Neural cell (in vitro differentiated cells): ENCODE measurements at regions not wholly inside any gene's neighbourhood (a gene's known extent, or its start where the extent isn't known, plus 50 kb on each side); places are given as distances from the start of the nearest gene placed in this dataset.

Experiments used
- H2AFZ ChIP-seq: fragments of 200-600, 300-800 bp; sonication (generic), shearing (Covaris generic); 2 replicates; pipeline ENCODE4 v1.6.0; 2014; ENCODE audit warnings: low read depth, mild to moderate bottlenecking, antibody characterized with exemption, low read length, moderate library complexity
- H3F3A ChIP-seq: fragments of 200-600 bp; shearing (Covaris generic); 2 replicates; pipeline ENCODE4 v1.6.1; 2016; ENCODE audit warnings: mild to moderate bottlenecking, moderate library complexity, mixed read lengths, antibody characterized with exemption, low read length; ENCODE audit not compliant: insufficient read depth, poor library complexity, severe bottlenecking
- H3K27ac ChIP-seq: fragments of 200-600, 300-800 bp; sonication (generic), shearing (Covaris generic); 2 replicates; pipeline ENCODE4 v1.5.1; 2014; ENCODE audit warnings: mild to moderate bottlenecking, low read length, moderate library complexity
- H3K27me3 ChIP-seq: fragments of 300-800, 200-600 bp; sonication (generic), shearing (Covaris generic); 2 replicates; pipeline ENCODE4 v1.6.0; 2014; ENCODE audit warnings: mild to moderate bottlenecking, low read depth, low read length, moderate library complexity; ENCODE audit not compliant: insufficient read depth
- H3K36me3 ChIP-seq: fragments of 300-800, 200-600 bp; sonication (generic), shearing (Covaris generic); 2 replicates; pipeline ENCODE4 v1.5.1; 2014; ENCODE audit warnings: mild to moderate bottlenecking, antibody characterized with exemption, low read length, moderate library complexity; ENCODE audit not compliant: insufficient read depth
- H3K4me2 ChIP-seq: fragments of 300-800, 200-600 bp; sonication (generic), shearing (Covaris generic); 2 replicates; pipeline ENCODE4 v1.6.0; 2014; ENCODE audit warnings: mild to moderate bottlenecking, low read length
- H3K4me3 ChIP-seq: fragments of 300-800, 200-600 bp; sonication (generic), shearing (Covaris generic); 2 replicates; pipeline ENCODE4 v1.5.1; 2014; ENCODE audit warnings: mild to moderate bottlenecking, low read length, moderate library complexity
- H3K79me2 ChIP-seq: fragments of 200-600 bp; shearing (Covaris generic); replicated peaks from 2 replicates; pipeline ENCODE4 v1.6.0; 2014; ENCODE audit warnings: mild to moderate bottlenecking, low read length, moderate library complexity; ENCODE audit not compliant: insufficient read depth
- H3K9ac ChIP-seq: fragments of 300-800, 200-600 bp; sonication (generic), shearing (Covaris generic); 2 replicates; pipeline ENCODE4 v1.6.1; 2016; ENCODE audit warnings: mild to moderate bottlenecking, low read length, mixed read lengths
- H3K9me2 ChIP-seq: fragments of 200-600 bp; shearing (Covaris generic); 2 replicates; pipeline ENCODE4 v1.6.1; 2016; ENCODE audit warnings: mild to moderate bottlenecking, low read length, mixed read lengths; ENCODE audit not compliant: insufficient read depth
- H3K9me3 ChIP-seq: fragments of 200-600, 300-800 bp; sonication (generic), shearing (Covaris generic); 2 replicates; pipeline ENCODE4 v1.6.1; 2016; ENCODE audit warnings: mild to moderate bottlenecking, mixed run types, low read length, moderate library complexity, mixed read lengths
- H4K20me1 ChIP-seq: fragments of 200-600 bp; shearing (Covaris generic); 2 replicates; pipeline ENCODE4 v1.6.1; 2016; ENCODE audit warnings: mild to moderate bottlenecking, mixed run types; ENCODE audit not compliant: insufficient read depth
- EP300 ChIP-seq: fragments of 450-650 bp; conservative IDR thresholded peaks from 2 replicates; pipeline ENCODE4 v1.6.1; 2014; ENCODE audit warnings: antibody characterized with exemption, mild to moderate bottlenecking, moderate library complexity; ENCODE audit not compliant: poor library complexity, severe bottlenecking
- EZH2 ChIP-seq: fragments of 200-600, 300-800 bp; shearing (Covaris generic), sonication (generic); IDR thresholded peaks from 2 replicates; pipeline ENCODE4 v1.6.1; 2014; ENCODE audit warnings: antibody characterized with exemption, low read length, borderline replicate concordance, mild to moderate bottlenecking; ENCODE audit not compliant: insufficient read depth, poor library complexity, severe bottlenecking
- MXI1 ChIP-seq: fragments of 450-650 bp; conservative IDR thresholded peaks from 2 replicates; pipeline ENCODE4 v1.6.1; 2014; ENCODE audit warnings: antibody characterized with exemption, mild to moderate bottlenecking; ENCODE audit not compliant: poor library complexity, severe bottlenecking
- POLR2AphosphoS5 ChIP-seq: IDR thresholded peaks from 2 replicates; pipeline ENCODE4 v1.6.1; 2012
- RAD21 ChIP-seq: fragments of 450-650 bp; conservative IDR thresholded peaks from 2 replicates; pipeline ENCODE4 v1.6.1; 2014; ENCODE audit warnings: antibody characterized with exemption, mild to moderate bottlenecking, moderate library complexity
- SMC3 ChIP-seq: fragments of 450-650 bp; conservative IDR thresholded peaks from 2 replicates; pipeline ENCODE4 v1.6.1; 2014; ENCODE audit warnings: antibody characterized with exemption, mild to moderate bottlenecking, moderate library complexity; ENCODE audit not compliant: poor library complexity
- TAF1 ChIP-seq: IDR thresholded peaks from 2 replicates; pipeline ENCODE4 v1.6.1; 2012; ENCODE audit warnings: low read depth
- TF ChIP-seq, protein P1 (sequence below): IDR thresholded peaks from 2 replicates; pipeline ENCODE4 v1.6.1; 2012; ENCODE audit warnings: borderline replicate concordance
- TF ChIP-seq, protein P2 (sequence below): fragments of 450-650 bp; IDR thresholded peaks from 2 replicates; pipeline ENCODE4 v1.5.1; 2014; ENCODE audit warnings: antibody characterized with exemption, mild to moderate bottlenecking, moderate library complexity; ENCODE audit not compliant: poor library complexity, severe bottlenecking

DNA sequence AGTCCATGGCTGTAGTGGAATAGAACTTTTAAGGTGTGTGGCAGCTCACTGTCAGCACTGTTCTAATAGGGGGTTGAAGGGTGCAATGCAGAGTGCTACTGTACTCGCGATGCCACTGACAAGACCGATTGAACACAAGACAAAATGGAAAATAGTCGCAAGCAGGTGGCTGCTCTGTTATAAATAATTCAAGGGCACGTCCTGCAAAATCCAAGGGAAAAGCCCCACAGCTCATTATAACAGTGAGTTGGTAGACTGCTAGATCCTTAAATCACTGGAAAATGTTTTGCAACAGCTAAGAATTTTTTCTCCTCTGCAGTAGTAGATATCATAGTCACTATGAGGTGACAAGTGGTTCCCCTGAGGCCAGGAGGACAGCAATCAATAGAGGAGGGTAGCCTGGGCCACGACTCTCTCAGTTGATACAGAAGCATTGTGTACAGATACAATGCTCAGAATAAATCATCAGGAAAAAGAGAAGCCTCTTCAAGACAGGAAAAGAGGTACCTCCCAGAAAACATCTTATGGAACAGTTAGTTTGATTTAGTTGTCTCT is 926.3 kb downstream of the TLE4 start:
- no peaks in the 10 kb centered on the region for H3F3A ChIP-seq
- no peak overlapping the region for H3K4me3 ChIP-seq
- H2AFZ ChIP-seq = no peak overlapping the region
- H3K36me3 ChIP-seq = no peaks in the 10 kb centered on the region
- no peak overlapping the region for H3K9ac ChIP-seq
- H3K9me3 ChIP-seq = no peaks in the 10 kb centered on the region
- no peak overlapping the region for H3K27ac ChIP-seq
- no peaks in the 10 kb centered on the region for H3K79me2 ChIP-seq
- no peak for TF ChIP-seq SMC3
- TF ChIP-seq TAF1 = no peak
- TF ChIP-seq EZH2 = no peak
- no peak for TF ChIP-seq POLR2AphosphoS5
- TF ChIP-seq, protein P1, sequence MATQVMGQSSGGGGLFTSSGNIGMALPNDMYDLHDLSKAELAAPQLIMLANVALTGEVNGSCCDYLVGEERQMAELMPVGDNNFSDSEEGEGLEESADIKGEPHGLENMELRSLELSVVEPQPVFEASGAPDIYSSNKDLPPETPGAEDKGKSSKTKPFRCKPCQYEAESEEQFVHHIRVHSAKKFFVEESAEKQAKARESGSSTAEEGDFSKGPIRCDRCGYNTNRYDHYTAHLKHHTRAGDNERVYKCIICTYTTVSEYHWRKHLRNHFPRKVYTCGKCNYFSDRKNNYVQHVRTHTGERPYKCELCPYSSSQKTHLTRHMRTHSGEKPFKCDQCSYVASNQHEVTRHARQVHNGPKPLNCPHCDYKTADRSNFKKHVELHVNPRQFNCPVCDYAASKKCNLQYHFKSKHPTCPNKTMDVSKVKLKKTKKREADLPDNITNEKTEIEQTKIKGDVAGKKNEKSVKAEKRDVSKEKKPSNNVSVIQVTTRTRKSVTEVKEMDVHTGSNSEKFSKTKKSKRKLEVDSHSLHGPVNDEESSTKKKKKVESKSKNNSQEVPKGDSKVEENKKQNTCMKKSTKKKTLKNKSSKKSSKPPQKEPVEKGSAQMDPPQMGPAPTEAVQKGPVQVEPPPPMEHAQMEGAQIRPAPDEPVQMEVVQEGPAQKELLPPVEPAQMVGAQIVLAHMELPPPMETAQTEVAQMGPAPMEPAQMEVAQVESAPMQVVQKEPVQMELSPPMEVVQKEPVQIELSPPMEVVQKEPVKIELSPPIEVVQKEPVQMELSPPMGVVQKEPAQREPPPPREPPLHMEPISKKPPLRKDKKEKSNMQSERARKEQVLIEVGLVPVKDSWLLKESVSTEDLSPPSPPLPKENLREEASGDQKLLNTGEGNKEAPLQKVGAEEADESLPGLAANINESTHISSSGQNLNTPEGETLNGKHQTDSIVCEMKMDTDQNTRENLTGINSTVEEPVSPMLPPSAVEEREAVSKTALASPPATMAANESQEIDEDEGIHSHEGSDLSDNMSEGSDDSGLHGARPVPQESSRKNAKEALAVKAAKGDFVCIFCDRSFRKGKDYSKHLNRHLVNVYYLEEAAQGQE = no peak
- no peak for TF ChIP-seq MXI1
- TF ChIP-seq EP300 = no peak
- TF ChIP-seq, protein P2, sequence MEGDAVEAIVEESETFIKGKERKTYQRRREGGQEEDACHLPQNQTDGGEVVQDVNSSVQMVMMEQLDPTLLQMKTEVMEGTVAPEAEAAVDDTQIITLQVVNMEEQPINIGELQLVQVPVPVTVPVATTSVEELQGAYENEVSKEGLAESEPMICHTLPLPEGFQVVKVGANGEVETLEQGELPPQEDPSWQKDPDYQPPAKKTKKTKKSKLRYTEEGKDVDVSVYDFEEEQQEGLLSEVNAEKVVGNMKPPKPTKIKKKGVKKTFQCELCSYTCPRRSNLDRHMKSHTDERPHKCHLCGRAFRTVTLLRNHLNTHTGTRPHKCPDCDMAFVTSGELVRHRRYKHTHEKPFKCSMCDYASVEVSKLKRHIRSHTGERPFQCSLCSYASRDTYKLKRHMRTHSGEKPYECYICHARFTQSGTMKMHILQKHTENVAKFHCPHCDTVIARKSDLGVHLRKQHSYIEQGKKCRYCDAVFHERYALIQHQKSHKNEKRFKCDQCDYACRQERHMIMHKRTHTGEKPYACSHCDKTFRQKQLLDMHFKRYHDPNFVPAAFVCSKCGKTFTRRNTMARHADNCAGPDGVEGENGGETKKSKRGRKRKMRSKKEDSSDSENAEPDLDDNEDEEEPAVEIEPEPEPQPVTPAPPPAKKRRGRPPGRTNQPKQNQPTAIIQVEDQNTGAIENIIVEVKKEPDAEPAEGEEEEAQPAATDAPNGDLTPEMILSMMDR = no peak
- no peak for TF ChIP-seq RAD21
- no peaks in the 10 kb centered on the region for H4K20me1 ChIP-seq
- no peaks in the 10 kb centered on the region for H3K9me2 ChIP-seq
- no peaks in the 10 kb centered on the region for H3K27me3 ChIP-seq
- no peak overlapping the region for H3K4me2 ChIP-seq

DNA sequence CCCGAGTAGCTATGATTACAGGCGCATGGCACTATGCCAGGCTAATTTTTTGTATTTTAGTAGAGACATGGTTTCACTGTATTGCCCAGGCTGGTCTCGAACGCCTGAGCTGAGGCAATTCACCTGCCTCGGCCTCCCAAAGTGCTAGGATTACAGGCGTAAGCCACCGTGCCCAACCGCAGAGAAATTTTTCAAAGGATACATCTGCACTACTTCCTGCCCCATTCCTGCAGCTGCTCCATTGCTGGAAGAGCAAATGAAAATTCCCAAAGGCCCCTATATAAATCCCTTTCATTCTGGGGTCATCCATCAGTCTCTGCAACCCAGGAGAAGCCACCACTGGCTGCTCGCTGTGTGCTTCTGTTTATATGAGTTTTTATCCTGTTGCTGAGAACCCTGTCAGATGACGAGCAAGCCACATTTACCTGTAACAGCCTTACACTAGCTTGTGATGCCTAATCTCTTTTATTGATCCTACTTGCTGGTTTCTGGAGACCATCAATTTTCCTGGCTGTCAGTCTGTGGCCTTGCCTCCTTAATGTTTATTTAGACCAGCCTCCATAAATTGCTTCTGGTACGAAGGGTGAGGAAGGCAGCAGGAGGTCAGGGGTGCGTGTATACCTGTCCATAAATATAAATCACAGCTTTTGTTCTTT is 925.3 kb downstream of the TLE4 start:
- no peaks in the 10 kb centered on the region for H3K79me2 ChIP-seq
- TF ChIP-seq, protein P2 = no peak
- TF ChIP-seq SMC3 (no peak), MXI1 (no peak), POLR2AphosphoS5 (no peak), EP300 (no peak), RAD21 (no peak), EZH2 (no peak), TAF1 (no peak)
- TF ChIP-seq, protein P1 = no peak
- H3F3A ChIP-seq = no peaks in the 10 kb centered on the region
- H3K9me2 ChIP-seq = no peaks in the 10 kb centered on the region
- H3K36me3 ChIP-seq = no peaks in the 10 kb centered on the region
- no peak overlapping the region for H3K4me2 ChIP-seq
- no peaks in the 10 kb centered on the region for H3K27me3 ChIP-seq
- H2AFZ ChIP-seq = no peak overlapping the region
- no peak overlapping the region for H3K27ac ChIP-seq
- no peaks in the 10 kb centered on the region for H4K20me1 ChIP-seq
- no peak overlapping the region for H3K4me3 ChIP-seq
- no peak overlapping the region for H3K9ac ChIP-seq
- no peaks in the 10 kb centered on the region for H3K9me3 ChIP-seq
